CD4-positive, alpha-beta T cell treated with Interleukin-17A for 4 hours (primary cell): ENCODE measurements at regions not wholly inside any gene's neighbourhood (a gene's known extent, or its start where the extent isn't known, plus 50 kb on each side); places are given as distances from the start of the nearest gene placed in this dataset.
"Not testable (repeated sequence)": the region's sequence is repeated elsewhere in the genome, so short reads cannot be mapped to it uniquely, and the experiment has no call there.

Source experiments
- DNase-seq: peaks from one replicate; pipeline ENCODE4 v3.0.0-alpha.2; 2020; ENCODE audit warnings: mixed read lengths

GRCh38 chr5:152623951-152624350 is 218.9 kb upstream of the NMUR2 start:
- no peak for DNase-seq

DNA sequence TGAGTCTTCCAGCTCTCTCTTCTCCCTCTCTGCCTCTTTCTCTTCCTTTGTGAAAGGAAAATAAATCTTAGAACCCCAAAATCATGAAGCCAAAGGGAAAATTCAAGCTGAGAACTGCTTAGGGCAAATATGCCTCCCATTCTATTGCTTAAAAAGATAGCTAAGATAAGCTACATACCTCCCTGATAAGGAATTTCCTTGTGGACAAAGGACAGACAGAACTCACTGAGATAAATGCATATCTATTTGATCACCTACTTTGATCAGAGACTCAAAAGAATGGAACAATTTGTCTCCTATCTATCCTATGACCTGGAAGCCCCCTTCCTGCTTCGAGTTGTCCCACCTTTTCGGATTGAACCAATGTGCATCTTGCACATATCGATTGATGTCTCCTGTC is 220.6 kb upstream of the NMUR2 start:
- DNase-seq = no peak

DNA sequence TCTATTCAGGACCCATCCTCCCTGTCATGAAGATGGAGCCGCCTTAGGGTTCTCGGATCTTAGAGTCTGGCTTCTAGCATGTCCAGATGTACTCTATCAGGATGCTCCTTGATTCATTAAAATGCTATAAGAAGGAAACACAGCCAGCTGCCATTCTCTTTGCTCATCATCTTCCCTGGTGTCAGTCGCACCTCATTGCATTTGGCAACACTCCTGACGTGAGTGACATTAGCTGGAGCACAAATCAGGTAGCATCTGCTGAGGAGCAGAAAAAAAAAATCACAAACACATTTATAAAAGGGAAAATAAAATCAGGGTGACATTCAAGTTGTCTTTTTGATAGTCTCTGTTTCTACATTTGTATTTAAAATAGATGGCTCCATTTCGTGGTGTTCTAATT is 226.1 kb upstream of the NMUR2 start:
- DNase-seq = no peak

- no peak for DNase-seq
These were observed 227.3 kb upstream of the NMUR2 start for GRCh38 chr5:152632360-152632759.

DNA sequence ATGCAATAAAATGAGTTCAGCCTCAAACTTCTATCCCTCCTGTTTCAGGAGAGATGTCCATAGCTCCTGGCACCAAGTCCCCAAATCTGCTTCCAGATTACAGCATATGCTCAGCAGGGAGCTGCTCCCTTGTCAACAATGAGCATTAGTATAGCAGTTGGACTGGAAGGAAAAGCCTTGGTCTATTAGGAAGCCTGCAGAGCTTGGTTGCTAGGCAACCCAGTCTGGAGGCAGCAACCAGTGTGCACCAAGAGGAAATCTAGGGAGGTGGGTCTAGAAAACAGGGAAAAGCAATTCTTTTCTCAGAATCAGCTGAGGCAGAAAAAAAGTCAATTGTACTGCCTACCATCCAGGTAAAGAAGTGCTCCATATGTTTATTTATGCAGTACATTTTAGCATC is 229.5 kb upstream of the NMUR2 start:
- DNase-seq = no peak

- DNase-seq = no peak
These were observed 234.0 kb upstream of the NMUR2 start for GRCh38 chr5:152638996-152639552.

GRCh38 chr5:152641970-152642805 is 237.1 kb upstream of the NMUR2 start:
- DNase-seq = no peak

GRCh38 chr5:152642880-152643279 is 237.8 kb upstream of the NMUR2 start:
- no peak for DNase-seq

- no peak for DNase-seq
These were observed 239.1 kb upstream of the NMUR2 start for GRCh38 chr5:152644029-152644728.

GRCh38 chr5:152649609-152650008 is 244.5 kb upstream of the NMUR2 start:
- no peak for DNase-seq

GRCh38 chr5:152650413-152650812 is 245.3 kb upstream of the NMUR2 start:
- DNase-seq = no peak

DNA sequence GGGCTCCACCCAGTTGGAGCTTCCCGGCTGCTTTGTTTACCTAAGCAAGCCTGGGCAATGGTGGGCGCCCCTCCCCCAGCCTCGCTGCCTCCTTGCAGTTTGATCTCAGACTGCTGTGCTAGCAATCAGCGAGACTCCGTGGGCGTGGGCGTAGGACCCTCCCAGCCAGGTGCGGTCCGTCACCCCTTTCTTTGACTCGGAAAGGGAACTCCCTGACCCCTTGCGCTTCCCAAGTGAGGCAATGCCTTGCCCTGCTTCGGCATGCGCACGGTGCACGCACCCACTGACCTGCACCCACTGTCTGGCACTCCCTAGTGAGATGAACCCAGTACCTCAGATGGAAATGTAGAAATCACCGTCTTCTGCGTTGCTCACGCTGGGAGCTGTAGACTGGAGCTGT is 254.4 kb upstream of the NMUR2 start:
- not testable (repeated sequence) for DNase-seq

GRCh38 chr5:152673601-152674000 is 268.5 kb upstream of the NMUR2 start:
- no peak for DNase-seq

DNA sequence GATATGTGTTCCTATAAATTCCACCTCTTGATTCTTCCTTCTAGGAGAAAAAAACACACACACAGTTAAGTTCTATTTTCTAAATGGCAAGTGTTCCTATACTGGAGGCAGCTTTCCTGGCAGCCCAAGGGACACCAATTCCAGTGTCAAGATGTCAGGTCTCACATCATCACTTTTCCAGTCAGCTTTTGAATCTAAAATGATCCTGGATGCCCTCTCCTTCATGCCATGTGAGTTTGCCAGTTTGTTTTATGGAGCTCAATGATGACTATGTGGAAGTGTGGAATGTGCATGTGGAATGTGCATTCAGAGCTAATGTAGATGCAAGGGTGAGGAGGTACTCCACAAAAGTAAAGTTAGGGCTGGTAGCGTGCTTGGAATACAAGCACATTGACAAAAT is 269.3 kb upstream of the NMUR2 start:
- DNase-seq = no peak

DNA sequence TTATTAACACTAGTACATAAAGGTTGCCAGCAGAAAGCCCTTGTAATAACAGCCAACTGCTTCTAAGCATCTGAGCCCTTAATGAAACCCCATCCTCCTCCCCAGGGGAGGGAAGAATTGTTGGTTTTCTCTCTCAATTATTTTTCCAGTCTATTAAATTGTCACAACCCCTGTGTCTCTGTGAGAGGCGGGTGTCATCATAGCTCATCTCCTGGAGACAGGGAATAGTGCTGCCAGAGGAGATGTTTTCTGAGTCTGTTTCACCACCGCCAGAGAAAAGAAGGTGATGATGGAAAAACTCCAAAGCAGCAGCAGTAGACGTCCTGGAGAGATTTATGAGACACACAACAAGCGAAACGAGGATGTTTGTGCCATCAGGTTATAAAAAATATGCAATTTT is 271.1 kb upstream of the NMUR2 start:
- no peak for DNase-seq

GRCh38 chr5:152683205-152683604 is 278.1 kb upstream of the NMUR2 start:
- no peak for DNase-seq

DNA sequence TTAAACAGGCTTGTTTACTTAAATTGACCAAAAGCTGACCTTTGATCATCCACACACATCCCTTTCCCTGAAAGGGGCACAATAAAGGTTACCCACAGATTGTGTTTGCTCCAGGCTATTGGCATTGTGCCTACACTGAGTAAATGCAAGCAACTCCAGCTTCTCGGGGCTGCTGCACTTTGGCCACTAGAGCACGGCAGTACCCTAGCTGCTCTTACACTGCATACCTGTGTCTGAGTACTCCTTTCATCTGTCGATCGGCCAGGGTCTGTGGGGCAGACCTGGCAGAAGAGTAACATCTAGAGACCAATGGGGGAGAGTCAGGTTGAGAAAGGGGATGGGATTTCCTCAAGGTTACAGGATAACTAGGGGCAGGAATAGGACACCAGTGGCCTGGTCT is 281.9 kb upstream of the NMUR2 start:
- no peak for DNase-seq

- DNase-seq = no peak
These were observed 283.6 kb upstream of the NMUR2 start for GRCh38 chr5:152688561-152689249.

- DNase-seq = no peak
These were observed 284.2 kb upstream of the NMUR2 start for GRCh38 chr5:152689250-152689711.

DNA sequence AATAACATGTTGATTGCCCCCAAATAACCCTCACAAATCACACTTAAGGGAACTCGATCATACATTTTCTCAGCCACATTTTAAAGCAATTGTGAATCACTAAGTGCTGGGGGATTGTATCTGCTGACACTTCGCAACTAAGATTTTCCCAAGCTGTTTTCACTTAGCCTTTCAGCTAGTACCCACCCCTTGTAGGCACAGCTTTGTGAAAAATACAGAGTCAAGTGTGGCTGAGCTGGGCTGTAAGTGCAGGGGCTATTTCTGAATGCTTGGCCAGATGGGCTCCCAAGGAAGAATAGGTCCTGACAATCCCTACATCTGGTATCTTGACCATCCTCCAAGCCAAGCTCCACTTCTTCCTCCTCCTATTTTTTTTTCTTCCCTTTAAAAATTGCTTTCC is 289.2 kb upstream of the NMUR2 start:
- no peak for DNase-seq

DNA sequence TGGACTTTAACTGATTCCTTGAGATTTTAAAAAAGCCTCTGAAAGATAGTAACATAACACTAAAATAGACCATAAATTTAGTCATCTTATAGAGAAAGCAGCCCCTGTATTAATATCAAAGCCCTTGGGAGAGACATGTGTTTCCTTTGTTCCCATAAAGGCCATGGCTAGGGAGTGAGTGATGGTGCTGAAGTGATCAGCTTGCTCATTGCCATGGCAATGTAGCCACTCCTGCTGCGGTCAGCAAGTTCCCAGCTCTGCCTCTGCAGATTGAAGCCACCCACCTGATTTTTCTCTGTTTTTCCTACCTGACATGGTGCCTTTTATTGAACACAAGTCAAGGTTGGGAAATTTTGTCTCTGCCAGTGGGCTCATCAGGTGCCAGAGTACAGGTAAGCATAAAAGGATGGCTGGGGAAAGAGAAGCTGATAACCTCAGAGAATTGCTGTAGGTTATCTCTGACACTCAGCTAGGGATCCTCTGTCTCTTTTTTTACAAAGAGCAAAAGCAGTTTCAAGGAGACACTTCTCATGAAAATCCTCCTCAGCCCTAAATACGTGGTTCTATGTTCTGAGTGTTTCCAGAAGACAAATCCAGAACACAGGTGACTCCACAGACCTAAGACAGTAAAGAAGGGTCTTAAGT is 296.3 kb upstream of the NMUR2 start:
- no peak for DNase-seq

GRCh38 chr5:152704286-152704685 is 299.2 kb upstream of the NMUR2 start:
- no peak for DNase-seq
